OCI-LY1 (cell line): ENCODE measurements at regions not wholly inside any gene's neighbourhood (a gene's known extent, or its start where the extent isn't known, plus 50 kb on each side); places are given as distances from the start of the nearest gene placed in this dataset.

ENCODE experiments used
- H2AFZ ChIP-seq: fragments of 200-600 bp; sonication (generic), shearing (Covaris generic); 2 replicates; pipeline ENCODE4 v1.6.0; 2014; ENCODE audit warnings: antibody characterized with exemption, mild to moderate bottlenecking, low read length
- H3F3A ChIP-seq: fragments of 200-600 bp; sonication (generic), shearing (Covaris generic); 2 replicates; pipeline ENCODE4 v1.6.0; 2014; ENCODE audit warnings: mild to moderate bottlenecking, antibody characterized with exemption, low read length, moderate library complexity; ENCODE audit not compliant: insufficient read depth
- H3K27ac ChIP-seq: fragments of 200-600 bp; sonication (generic); 2 replicates; pipeline ENCODE4 v1.5.1; 2014; ENCODE audit warnings: low read length, mixed run types, mild to moderate bottlenecking, low read depth; ENCODE audit not compliant: poor library complexity, severe bottlenecking
- H3K27me3 ChIP-seq: fragments of 200-600 bp; sonication (generic); 2 replicates; pipeline ENCODE4 v1.6.0; 2014; ENCODE audit warnings: antibody characterized with exemption, mild to moderate bottlenecking, low read length, moderate library complexity; ENCODE audit not compliant: insufficient read depth
- H3K36me3 ChIP-seq: fragments of 200-600 bp; sonication (generic); 2 replicates; pipeline ENCODE4 v1.6.1; 2014; ENCODE audit warnings: mild to moderate bottlenecking, antibody characterized with exemption, low read length, moderate library complexity, mixed read lengths; ENCODE audit not compliant: insufficient read depth
- H3K4me1 ChIP-seq: fragments of 200-600 bp; sonication (generic); 2 replicates; pipeline ENCODE4 v1.5.1; 2014; ENCODE audit warnings: mild to moderate bottlenecking, low read length, moderate library complexity; ENCODE audit not compliant: insufficient read depth, severe bottlenecking
- H3K4me2 ChIP-seq: fragments of 200-600 bp; sonication (generic), shearing (Covaris generic); 2 replicates; pipeline ENCODE4 v1.6.1; 2014; ENCODE audit warnings: low read length
- H3K4me3 ChIP-seq: fragments of 200-600 bp; sonication (generic); 2 replicates; pipeline ENCODE4 v1.5.1; 2014; ENCODE audit warnings: low read length, low read depth, mild to moderate bottlenecking, mixed read lengths; ENCODE audit not compliant: poor library complexity, severe bottlenecking
- H3K79me2 ChIP-seq: fragments of 200-600 bp; shearing (Covaris generic); 2 replicates; pipeline ENCODE4 v1.6.1; 2016; ENCODE audit warnings: mixed run types, low read length, mixed read lengths; ENCODE audit not compliant: insufficient read depth
- H3K9ac ChIP-seq: fragments of 200-600 bp; sonication (generic), shearing (Covaris generic); 2 replicates; pipeline ENCODE4 v1.6.1; 2014; ENCODE audit warnings: mild to moderate bottlenecking, low read length, mixed read lengths
- H3K9me2 ChIP-seq: fragments of 200-600 bp; sonication (generic), shearing (Covaris generic); 2 replicates; pipeline ENCODE4 v1.6.1; 2014; ENCODE audit warnings: low read depth, mild to moderate bottlenecking, low read length, mixed read lengths
- H3K9me3 ChIP-seq: fragments of 200-600 bp; shearing (Covaris generic); 2 replicates; pipeline ENCODE4 v1.6.1; 2014; ENCODE audit warnings: low read length, mixed read lengths
- H4K20me1 ChIP-seq: fragments of 200-600 bp; sonication (generic), shearing (Covaris generic); 2 replicates; pipeline ENCODE4 v1.6.0; 2016; ENCODE audit warnings: mild to moderate bottlenecking, low read length; ENCODE audit not compliant: insufficient read depth
- EZH2 ChIP-seq: fragments of 200-600 bp; sonication (generic), shearing (Covaris generic); IDR thresholded peaks from 2 replicates; pipeline ENCODE4 v1.8.0; 2017; ENCODE audit warnings: borderline replicate concordance, mixed run types, mild to moderate bottlenecking, antibody characterized with exemption, low read length, moderate library complexity, mixed read lengths
- TF ChIP-seq, protein P1 (sequence below): fragments of 200-600 bp; sonication (generic), shearing (Covaris generic); IDR thresholded peaks from 2 replicates; pipeline ENCODE4 v1.5.1; 2017; ENCODE audit warnings: mild to moderate bottlenecking, antibody characterized with exemption, low read length, moderate library complexity, mixed read lengths

DNA sequence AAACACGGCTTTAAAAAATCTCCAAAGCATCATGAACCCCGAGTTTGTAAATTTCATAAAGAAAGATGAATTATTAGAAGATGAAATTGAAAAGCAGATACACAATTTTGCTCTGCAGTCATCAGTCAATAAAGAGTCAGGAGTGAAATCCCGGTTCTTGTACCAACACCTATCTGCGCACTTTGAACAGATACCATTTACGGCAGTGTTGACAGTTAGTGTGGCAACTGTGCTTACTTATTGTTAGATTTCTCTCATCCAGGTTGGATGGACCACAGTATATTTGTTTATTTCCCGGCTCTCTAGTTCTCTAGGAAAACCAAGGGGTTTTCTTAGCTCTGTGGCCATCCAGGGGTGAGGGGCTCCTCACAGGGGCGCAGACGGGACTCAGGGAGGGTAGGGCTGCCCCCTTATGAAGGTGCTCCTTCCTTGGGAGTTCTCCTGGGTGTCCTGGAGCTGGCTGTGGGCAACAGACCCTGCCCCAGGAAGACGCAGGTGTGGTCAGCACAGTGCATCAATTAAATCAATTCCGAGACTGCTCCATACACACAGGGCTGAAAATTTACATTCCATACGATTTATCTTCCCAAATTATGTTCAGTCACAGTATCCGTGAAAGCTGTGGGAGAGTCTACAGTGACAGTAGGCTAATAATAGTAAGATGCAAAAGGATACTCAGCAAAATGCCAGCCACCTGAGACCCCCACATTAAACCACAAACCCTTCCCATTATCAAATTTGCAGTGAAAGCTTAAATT, 107.0 kb upstream of the C1QTNF9B start:
- Histone ChIP-seq H3K9me3 (no peaks in the 10 kb centered on the region), H3K4me3 (no peak overlapping the region), H3K4me2 (no peak overlapping the region), H3F3A (no peaks in the 10 kb centered on the region), H3K27me3 (no peaks in the 10 kb centered on the region), H4K20me1 (no peaks in the 10 kb centered on the region), H3K27ac (no peak overlapping the region), H2AFZ (no peak overlapping the region), H3K9me2 (no peaks in the 10 kb centered on the region), H3K4me1 (no peaks in the 10 kb centered on the region), H3K9ac (no peak overlapping the region), H3K79me2 (no peaks in the 10 kb centered on the region), H3K36me3 (no peaks in the 10 kb centered on the region)
- TF ChIP-seq, protein P1, sequence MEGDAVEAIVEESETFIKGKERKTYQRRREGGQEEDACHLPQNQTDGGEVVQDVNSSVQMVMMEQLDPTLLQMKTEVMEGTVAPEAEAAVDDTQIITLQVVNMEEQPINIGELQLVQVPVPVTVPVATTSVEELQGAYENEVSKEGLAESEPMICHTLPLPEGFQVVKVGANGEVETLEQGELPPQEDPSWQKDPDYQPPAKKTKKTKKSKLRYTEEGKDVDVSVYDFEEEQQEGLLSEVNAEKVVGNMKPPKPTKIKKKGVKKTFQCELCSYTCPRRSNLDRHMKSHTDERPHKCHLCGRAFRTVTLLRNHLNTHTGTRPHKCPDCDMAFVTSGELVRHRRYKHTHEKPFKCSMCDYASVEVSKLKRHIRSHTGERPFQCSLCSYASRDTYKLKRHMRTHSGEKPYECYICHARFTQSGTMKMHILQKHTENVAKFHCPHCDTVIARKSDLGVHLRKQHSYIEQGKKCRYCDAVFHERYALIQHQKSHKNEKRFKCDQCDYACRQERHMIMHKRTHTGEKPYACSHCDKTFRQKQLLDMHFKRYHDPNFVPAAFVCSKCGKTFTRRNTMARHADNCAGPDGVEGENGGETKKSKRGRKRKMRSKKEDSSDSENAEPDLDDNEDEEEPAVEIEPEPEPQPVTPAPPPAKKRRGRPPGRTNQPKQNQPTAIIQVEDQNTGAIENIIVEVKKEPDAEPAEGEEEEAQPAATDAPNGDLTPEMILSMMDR = no peak
- TF ChIP-seq EZH2 = no peak

DNA sequence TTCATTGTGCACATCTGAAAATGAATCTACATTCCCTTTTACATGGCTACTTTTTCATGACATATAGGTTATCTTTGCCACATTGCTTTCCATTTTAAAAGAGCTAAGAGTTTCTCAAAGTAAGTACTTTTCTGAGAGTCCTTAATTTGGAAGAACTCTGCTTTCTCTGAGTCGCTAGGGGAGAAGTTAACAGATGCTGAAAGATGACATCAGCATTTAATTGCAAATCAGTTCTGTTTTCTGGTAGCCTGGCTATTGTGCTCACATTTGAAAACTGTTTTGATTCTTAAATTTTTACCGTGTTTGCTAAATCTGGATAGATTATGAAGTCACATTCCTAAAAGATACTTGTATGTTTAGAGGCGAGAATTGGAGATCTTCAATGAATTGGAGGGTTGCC, 107.7 kb upstream of the C1QTNF9B start:
- Histone ChIP-seq H3K36me3 (no peaks in the 10 kb centered on the region), H3K27ac (no peak overlapping the region), H3K4me1 (no peaks in the 10 kb centered on the region), H3K9ac (no peak overlapping the region), H2AFZ (no peak overlapping the region), H3K9me3 (no peaks in the 10 kb centered on the region), H4K20me1 (no peaks in the 10 kb centered on the region), H3K79me2 (no peaks in the 10 kb centered on the region), H3K9me2 (no peaks in the 10 kb centered on the region), H3F3A (no peaks in the 10 kb centered on the region), H3K27me3 (no peaks in the 10 kb centered on the region), H3K4me3 (no peak overlapping the region), H3K4me2 (no peak overlapping the region)
- TF ChIP-seq, protein P1 = no peak
- TF ChIP-seq EZH2 = no peak

GRCh38 chr13:24005755-24006281, 108.5 kb upstream of the C1QTNF9B start:
- Histone ChIP-seq H3K4me1 (no peaks in the 10 kb centered on the region), H3K4me2 (no peak overlapping the region), H4K20me1 (no peaks in the 10 kb centered on the region)

More at GRCh38 chr13:24005755-24006281, 108.5 kb upstream of the C1QTNF9B start:
- TF ChIP-seq, protein P1 = no peak
- no peak for TF ChIP-seq EZH2
- no peaks in the 10 kb centered on the region for H3K36me3 ChIP-seq
- no peaks in the 10 kb centered on the region for H3K9me2 ChIP-seq
- H2AFZ ChIP-seq = no peak overlapping the region
- no peaks in the 10 kb centered on the region for H3K9me3 ChIP-seq
- H3K27ac ChIP-seq = no peak overlapping the region
- no peak overlapping the region for H3K4me3 ChIP-seq
- H3F3A ChIP-seq = no peaks in the 10 kb centered on the region
- no peaks in the 10 kb centered on the region for H3K27me3 ChIP-seq
- no peak overlapping the region for H3K9ac ChIP-seq
- H3K79me2 ChIP-seq = no peaks in the 10 kb centered on the region
